HCT116 (cell line): ENCODE measurements at regions not wholly inside any gene's neighbourhood (a gene's known extent, or its start where the extent isn't known, plus 50 kb on each side); places are given as distances from the start of the nearest gene placed in this dataset.

ENCODE experiments used
- ATAC-seq: fragments of 200-7000 bp; cut with Tn5 transposase; 2 replicates; pipeline ENCODE4 v1.9.1; 2020; ENCODE audit warnings: mild to moderate bottlenecking, moderate library complexity
- BruUV-seq: library from RNA; stranded (reverse); fragments of 400-500 nt; replicated peaks from 2 replicates; lab custom pipeline; 2021; lab: Mats Ljungman, UMichigan
- CTCF ChIA-PET: fragments of 300-600 bp; sonication (Branson Sonifier 250); formaldehyde crosslinking; loops from one replicate; lab custom pipeline; 2021; ENCODE audit warnings: antibody characterized with exemption; lab: Charles Lee
- POLR2A ChIA-PET: fragments of 300-600, 350-600 bp; sonication (Branson Sonifier 250); formaldehyde crosslinking; loops from one replicate; lab custom pipeline; 2021; ENCODE audit warnings: antibody characterized with exemption; lab: Charles Lee
- RAD21 ChIA-PET, 2 experiments: fragments of 300-600 bp; sonication (Branson Sonifier 250); formaldehyde crosslinking; loops; one replicate each; lab custom pipeline; 2023; ENCODE audit warnings: low total read pairs in 2 of 2; ENCODE audit not compliant: uncharacterized antibody in 2 of 2, unreplicated experiment in 2 of 2, low non-redundant PET in 1 of 2; lab: Charles Lee
- DNase-seq: peaks from one replicate; pipeline ENCODE4 v3.0.0-alpha.2; 2010; ENCODE audit warnings: low read depth, low spot score
- H2AFZ ChIP-seq: fragments of 200-600 bp; shearing (Covaris generic), sonication (generic); 2 replicates; pipeline ENCODE4 v1.6.1; 2017; ENCODE audit warnings: low read depth, mixed run types, mixed read lengths, antibody characterized with exemption, low read length; ENCODE audit not compliant: poor library complexity, severe bottlenecking
- H3K27ac ChIP-seq: 2 replicates; pipeline ENCODE4 v1.5.1; 2012; ENCODE audit warnings: low read depth, low read length
- H3K27me3 ChIP-seq: fragments of 200-600 bp; sonication (generic); 2 replicates; pipeline ENCODE4 v1.6.1; 2016; ENCODE audit warnings: mixed run types, low read length, mixed read lengths; ENCODE audit not compliant: insufficient read depth
- H3K36me3 ChIP-seq, 2 experiments: fragments of 200-500 bp in 1 of 2; fragments of 200-600 bp in 1 of 2; sonication (Bioruptor generic) in 1 of 2; sonication (generic) in 1 of 2; 2 replicates each; pipeline versions ENCODE4 v1.5.1 to v1.6.1; 2014 to 2016; ENCODE audit warnings: low read length in 2 of 2, inconsistent platforms in 1 of 2, mixed read lengths in 1 of 2, mixed run types in 1 of 2; ENCODE audit not compliant: insufficient read depth in 2 of 2, control insufficient read depth in 1 of 2
- H3K4me1 ChIP-seq, 2 experiments: fragments of 200-600 bp in 1 of 2; sonication (generic) in 1 of 2; 2 replicates each; pipeline versions ENCODE4 v1.5.1 to v1.6.1; 2012 to 2017; ENCODE audit warnings: low read length in 2 of 2, inconsistent platforms in 1 of 2, mild to moderate bottlenecking in 1 of 2, mixed read lengths in 1 of 2, mixed run types in 1 of 2, moderate library complexity in 1 of 2; ENCODE audit not compliant: insufficient read depth in 2 of 2, control insufficient read depth in 1 of 2
- H3K4me2 ChIP-seq: fragments of 200-600 bp; sonication (generic); 2 replicates; pipeline ENCODE4 v1.6.1; 2017; ENCODE audit warnings: mixed run types, low read length, mixed read lengths
- H3K4me3 ChIP-seq, 2 experiments: fragments of 200-600 bp in 1 of 2; sonication (generic) in 1 of 2; replicated peaks in 1 of 2; 2 replicates each; pipeline ENCODE4 v1.5.1; 2011 to 2016; ENCODE audit warnings: low read length in 2 of 2, control low read depth in 1 of 2, low read depth in 1 of 2, mild to moderate bottlenecking in 1 of 2, mixed read lengths in 1 of 2, mixed run types in 1 of 2
- H3K79me2 ChIP-seq: fragments of 200-600 bp; sonication (generic); 2 replicates; pipeline ENCODE4 v1.6.1; 2017; ENCODE audit warnings: mild to moderate bottlenecking, mixed run types, low read length, moderate library complexity, mixed read lengths; ENCODE audit not compliant: insufficient read depth
- H3K9ac ChIP-seq: fragments of 200-600 bp; sonication (generic); 2 replicates; pipeline ENCODE4 v1.6.1; 2016; ENCODE audit warnings: low read length, mixed read lengths
- H3K9me2 ChIP-seq: fragments of 200-600 bp; sonication (generic), shearing (Covaris generic); 2 replicates; pipeline ENCODE4 v1.6.1; 2017; ENCODE audit warnings: mixed run types, mild to moderate bottlenecking, moderate library complexity; ENCODE audit not compliant: insufficient read depth
- H3K9me3 ChIP-seq, 2 experiments: fragments of 200-500 bp in 1 of 2; fragments of 200-600 bp in 1 of 2; sonication (Bioruptor generic) in 1 of 2; sonication (generic) in 1 of 2; 2 replicates each; pipeline ENCODE4 v1.6.1; 2014 to 2017; ENCODE audit warnings: low read length in 2 of 2, mixed read lengths in 2 of 2, inconsistent platforms in 1 of 2, low read depth in 1 of 2, mild to moderate bottlenecking in 1 of 2, mixed run types in 1 of 2, moderate library complexity in 1 of 2; ENCODE audit not compliant: control insufficient read depth in 1 of 2, insufficient read depth in 1 of 2
- H4K20me1 ChIP-seq: fragments of 200-600 bp; sonication (generic), shearing (Covaris generic); 2 replicates; pipeline ENCODE4 v1.6.1; 2017; ENCODE audit warnings: mixed run types, mild to moderate bottlenecking, moderate library complexity; ENCODE audit not compliant: insufficient read depth
- CBX3 ChIP-seq: IDR thresholded peaks from 2 replicates; pipeline ENCODE4 v1.6.1; 2012; ENCODE audit warnings: low read depth
- ELF1 ChIP-seq: IDR thresholded peaks from 2 replicates; pipeline ENCODE4 v1.6.1; 2012; ENCODE audit warnings: low read depth, borderline replicate concordance
- FOSL1 ChIP-seq: IDR thresholded peaks from 2 replicates; pipeline ENCODE4 v1.6.1; 2012; ENCODE audit warnings: low read depth
- POLR2AphosphoS5 ChIP-seq: IDR thresholded peaks from 2 replicates; pipeline ENCODE4 v1.6.1; 2011; ENCODE audit warnings: mild to moderate bottlenecking, low read depth, low read length, moderate library complexity
- SIN3A ChIP-seq: IDR thresholded peaks from 2 replicates; pipeline ENCODE4 v1.6.1; 2012; ENCODE audit warnings: low read depth
- SRF ChIP-seq: IDR thresholded peaks from 2 replicates; pipeline ENCODE4 v1.6.1; 2012; ENCODE audit warnings: low read depth
- YY1 ChIP-seq: IDR thresholded peaks from 2 replicates; pipeline ENCODE4 v1.6.1; 2011; ENCODE audit warnings: low read length, low read depth, moderate library complexity, mild to moderate bottlenecking; ENCODE audit not compliant: insufficient replicate concordance; ENCODE audit errors: extremely low read depth
- ZFX ChIP-seq: fragments of 450-650 bp; IDR thresholded peaks from 2 replicates; pipeline ENCODE4 v1.6.1; 2017
- intact Hi-C: fragments of 100-400 bp; cut with micrococcal nuclease; formaldehyde crosslinking; loops from 2 replicates; pipeline ENCODE4 v1.10.0; 2022
- TF ChIP-seq, protein P1 (sequence below), 3 experiments: fragments of 200-600 bp in 1 of 3; sonication (generic) in 1 of 3; IDR thresholded peaks in 2 of 3; conservative IDR thresholded peaks in 1 of 3; 2 replicates each; pipeline ENCODE4 v1.5.1; 2012 to 2017; ENCODE audit warnings: low read depth in 2 of 3, low read length in 2 of 3, antibody characterized with exemption in 1 of 3, borderline replicate concordance in 1 of 3, control low read depth in 1 of 3, mild to moderate bottlenecking in 1 of 3, mixed read lengths in 1 of 3, mixed run types in 1 of 3, moderate library complexity in 1 of 3; ENCODE audit not compliant: insufficient read depth in 1 of 3
- TF ChIP-seq, protein P2 (sequence below): IDR thresholded peaks from 2 replicates; pipeline ENCODE4 v1.6.1; 2012

DNA sequence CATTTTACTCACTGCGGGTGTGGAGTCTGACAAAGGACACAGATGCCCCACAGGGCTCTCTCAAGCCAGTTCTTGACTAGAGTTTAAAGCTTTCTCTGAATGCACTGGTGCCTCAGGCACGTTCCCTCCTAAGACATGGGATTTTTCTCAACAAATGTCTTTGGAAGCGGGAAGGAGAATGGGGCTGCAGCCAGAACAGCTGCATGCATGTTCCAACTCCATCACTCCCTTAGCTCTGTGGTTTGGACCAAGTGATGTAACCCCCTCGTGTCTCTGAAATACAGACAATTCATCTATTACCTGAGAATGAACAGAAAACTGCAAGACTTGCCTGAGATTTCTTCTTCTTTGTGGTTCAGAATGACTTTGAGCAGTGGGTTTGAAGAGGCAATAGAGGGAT is 141.7 kb upstream of the SERPINE2 start:
- Histone ChIP-seq H3K27ac (no peak overlapping the region), H3K4me2 (no peak overlapping the region), H3K9me3 (no peaks in the 10 kb centered on the region), H4K20me1 (no peaks in the 10 kb centered on the region), H3K4me1 (no peaks in the 10 kb centered on the region; a peak in 1 of 4 replicates), H3K9ac (no peak overlapping the region), H2AFZ (no peak overlapping the region), H3K4me3 (no peak overlapping the region), H3K27me3 (no peaks in the 10 kb centered on the region), H3K36me3 (no peaks in the 10 kb centered on the region), H3K79me2 (no peaks in the 10 kb centered on the region), H3K9me2 (no peaks in the 10 kb centered on the region)
- intact Hi-C loops, result no loop called here
- ChIA-PET POLR2A (no interaction called here), RAD21 (no interaction called here), CTCF (no interaction called here)
- DNase-seq (no peak), ATAC-seq (no peak)
- TF ChIP-seq FOSL1 (no peak), SIN3A (no peak)
- no TSS peak for BruUV-seq

DNA sequence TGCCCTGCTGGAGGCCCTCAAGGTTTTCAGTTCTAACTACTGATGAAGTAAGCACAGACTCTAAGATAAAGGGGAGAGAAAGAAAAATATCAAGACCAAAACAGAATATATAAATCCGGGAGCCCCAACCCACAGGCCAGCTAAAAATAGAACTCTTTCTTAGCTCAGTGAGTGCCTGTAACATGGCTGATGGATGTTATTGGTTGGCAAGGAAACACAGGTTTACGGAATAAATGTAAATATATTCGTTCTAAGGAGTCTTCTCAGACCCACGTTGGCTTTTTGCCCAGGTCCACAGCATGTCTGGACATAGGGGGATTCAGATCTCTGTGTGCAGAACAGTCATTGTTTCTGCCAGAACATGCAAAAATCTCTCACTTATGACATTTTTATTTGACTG is 139.0 kb upstream of the SERPINE2 start:
- no peaks in the 10 kb centered on the region for H4K20me1 ChIP-seq
- TF ChIP-seq ELF1, result no peak
- no peak for TF ChIP-seq ZFX
- TF ChIP-seq YY1, result no peak
- TF ChIP-seq SRF, result no peak
- TF ChIP-seq, protein P1, sequence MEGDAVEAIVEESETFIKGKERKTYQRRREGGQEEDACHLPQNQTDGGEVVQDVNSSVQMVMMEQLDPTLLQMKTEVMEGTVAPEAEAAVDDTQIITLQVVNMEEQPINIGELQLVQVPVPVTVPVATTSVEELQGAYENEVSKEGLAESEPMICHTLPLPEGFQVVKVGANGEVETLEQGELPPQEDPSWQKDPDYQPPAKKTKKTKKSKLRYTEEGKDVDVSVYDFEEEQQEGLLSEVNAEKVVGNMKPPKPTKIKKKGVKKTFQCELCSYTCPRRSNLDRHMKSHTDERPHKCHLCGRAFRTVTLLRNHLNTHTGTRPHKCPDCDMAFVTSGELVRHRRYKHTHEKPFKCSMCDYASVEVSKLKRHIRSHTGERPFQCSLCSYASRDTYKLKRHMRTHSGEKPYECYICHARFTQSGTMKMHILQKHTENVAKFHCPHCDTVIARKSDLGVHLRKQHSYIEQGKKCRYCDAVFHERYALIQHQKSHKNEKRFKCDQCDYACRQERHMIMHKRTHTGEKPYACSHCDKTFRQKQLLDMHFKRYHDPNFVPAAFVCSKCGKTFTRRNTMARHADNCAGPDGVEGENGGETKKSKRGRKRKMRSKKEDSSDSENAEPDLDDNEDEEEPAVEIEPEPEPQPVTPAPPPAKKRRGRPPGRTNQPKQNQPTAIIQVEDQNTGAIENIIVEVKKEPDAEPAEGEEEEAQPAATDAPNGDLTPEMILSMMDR (IDR thresholded peaks at IDR 0.05 in 2 of 3, conservative IDR thresholded peaks at IDR 0.05 in 1 of 3; ENCODE audit: borderline replicate concordance in 1 of 3, insufficient read depth in 1 of 3, low read depth in 2 of 3, low read length in 2 of 3), result no peak
- TF ChIP-seq SIN3A, result no peak
- TF ChIP-seq, protein P2, sequence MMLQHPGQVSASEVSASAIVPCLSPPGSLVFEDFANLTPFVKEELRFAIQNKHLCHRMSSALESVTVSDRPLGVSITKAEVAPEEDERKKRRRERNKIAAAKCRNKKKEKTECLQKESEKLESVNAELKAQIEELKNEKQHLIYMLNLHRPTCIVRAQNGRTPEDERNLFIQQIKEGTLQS, result no peak
- TF ChIP-seq POLR2AphosphoS5, result no peak
- no peak for TF ChIP-seq CBX3
- H2AFZ ChIP-seq, result no peak overlapping the region
- POLR2A ChIA-PET, result no interaction called here
- no peaks in the 10 kb centered on the region for H3K9me3 ChIP-seq
- no peak overlapping the region for H3K4me3 ChIP-seq
- H3K79me2 ChIP-seq, result no peaks in the 10 kb centered on the region
- no TSS peak for BruUV-seq
- no peak overlapping the region for H3K9ac ChIP-seq
- RAD21 ChIA-PET, result no interaction called here
- H3K4me2 ChIP-seq, result no peak overlapping the region
- intact Hi-C loops, result no loop called here
- H3K27ac ChIP-seq, result no peak overlapping the region
- no peaks in the 10 kb centered on the region for H3K27me3 ChIP-seq
- no peak for DNase-seq
- H3K9me2 ChIP-seq, result no peaks in the 10 kb centered on the region
- H3K36me3 ChIP-seq, result no peaks in the 10 kb centered on the region
- CTCF ChIA-PET, result no interaction called here
- ATAC-seq, result no peak
- H3K4me1 ChIP-seq, result no peaks in the 10 kb centered on the region; a peak in 1 of 4 replicates
